K562 (cell line): ENCODE measurements at regions not wholly inside any gene's neighbourhood (a gene's known extent, or its start where the extent isn't known, plus 50 kb on each side); places are given as distances from the start of the nearest gene placed in this dataset.

Experiments
- GATAD2B ChIP-seq: fragments of 450-650 bp; IDR thresholded peaks from 2 replicates; pipeline ENCODE4 v1.6.1; 2017; ENCODE audit warnings: mild to moderate bottlenecking, borderline replicate concordance
- TF ChIP-seq, protein P1 (sequence below): sonication (generic); formaldehyde crosslinking; IDR thresholded peaks from 2 replicates; pipeline ENCODE4 v1.8.0; 2023; ENCODE audit warnings: mild to moderate bottlenecking, missing genetic modification reagents
- TF ChIP-seq, protein P2 (sequence below): IDR thresholded peaks from 3 replicates; pipeline ENCODE4 v1.6.1; 2011; ENCODE audit warnings: borderline replicate concordance, mild to moderate bottlenecking; ENCODE audit not compliant: insufficient read length, insufficient read depth
- TF ChIP-seq, protein P3 (sequence below): sonication (generic); formaldehyde crosslinking; IDR thresholded peaks from 2 replicates; pipeline ENCODE4 v1.8.0; 2022; ENCODE audit warnings: missing genetic modification reagents, mild to moderate bottlenecking, moderate library complexity, borderline replicate concordance

GRCh38 chr12:84643993-84644392 is 268.6 kb downstream of the SLC6A15 start (continued):
- TF ChIP-seq, protein P1, sequence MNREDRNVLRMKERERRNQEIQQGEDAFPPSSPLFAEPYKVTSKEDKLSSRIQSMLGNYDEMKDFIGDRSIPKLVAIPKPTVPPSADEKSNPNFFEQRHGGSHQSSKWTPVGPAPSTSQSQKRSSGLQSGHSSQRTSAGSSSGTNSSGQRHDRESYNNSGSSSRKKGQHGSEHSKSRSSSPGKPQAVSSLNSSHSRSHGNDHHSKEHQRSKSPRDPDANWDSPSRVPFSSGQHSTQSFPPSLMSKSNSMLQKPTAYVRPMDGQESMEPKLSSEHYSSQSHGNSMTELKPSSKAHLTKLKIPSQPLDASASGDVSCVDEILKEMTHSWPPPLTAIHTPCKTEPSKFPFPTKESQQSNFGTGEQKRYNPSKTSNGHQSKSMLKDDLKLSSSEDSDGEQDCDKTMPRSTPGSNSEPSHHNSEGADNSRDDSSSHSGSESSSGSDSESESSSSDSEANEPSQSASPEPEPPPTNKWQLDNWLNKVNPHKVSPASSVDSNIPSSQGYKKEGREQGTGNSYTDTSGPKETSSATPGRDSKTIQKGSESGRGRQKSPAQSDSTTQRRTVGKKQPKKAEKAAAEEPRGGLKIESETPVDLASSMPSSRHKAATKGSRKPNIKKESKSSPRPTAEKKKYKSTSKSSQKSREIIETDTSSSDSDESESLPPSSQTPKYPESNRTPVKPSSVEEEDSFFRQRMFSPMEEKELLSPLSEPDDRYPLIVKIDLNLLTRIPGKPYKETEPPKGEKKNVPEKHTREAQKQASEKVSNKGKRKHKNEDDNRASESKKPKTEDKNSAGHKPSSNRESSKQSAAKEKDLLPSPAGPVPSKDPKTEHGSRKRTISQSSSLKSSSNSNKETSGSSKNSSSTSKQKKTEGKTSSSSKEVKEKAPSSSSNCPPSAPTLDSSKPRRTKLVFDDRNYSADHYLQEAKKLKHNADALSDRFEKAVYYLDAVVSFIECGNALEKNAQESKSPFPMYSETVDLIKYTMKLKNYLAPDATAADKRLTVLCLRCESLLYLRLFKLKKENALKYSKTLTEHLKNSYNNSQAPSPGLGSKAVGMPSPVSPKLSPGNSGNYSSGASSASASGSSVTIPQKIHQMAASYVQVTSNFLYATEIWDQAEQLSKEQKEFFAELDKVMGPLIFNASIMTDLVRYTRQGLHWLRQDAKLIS (CRISPR knock-in tag): no peak
- no peak for TF ChIP-seq GATAD2B
- TF ChIP-seq, protein P2, sequence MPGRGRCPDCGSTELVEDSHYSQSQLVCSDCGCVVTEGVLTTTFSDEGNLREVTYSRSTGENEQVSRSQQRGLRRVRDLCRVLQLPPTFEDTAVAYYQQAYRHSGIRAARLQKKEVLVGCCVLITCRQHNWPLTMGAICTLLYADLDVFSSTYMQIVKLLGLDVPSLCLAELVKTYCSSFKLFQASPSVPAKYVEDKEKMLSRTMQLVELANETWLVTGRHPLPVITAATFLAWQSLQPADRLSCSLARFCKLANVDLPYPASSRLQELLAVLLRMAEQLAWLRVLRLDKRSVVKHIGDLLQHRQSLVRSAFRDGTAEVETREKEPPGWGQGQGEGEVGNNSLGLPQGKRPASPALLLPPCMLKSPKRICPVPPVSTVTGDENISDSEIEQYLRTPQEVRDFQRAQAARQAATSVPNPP: no peak
- TF ChIP-seq, protein P3, sequence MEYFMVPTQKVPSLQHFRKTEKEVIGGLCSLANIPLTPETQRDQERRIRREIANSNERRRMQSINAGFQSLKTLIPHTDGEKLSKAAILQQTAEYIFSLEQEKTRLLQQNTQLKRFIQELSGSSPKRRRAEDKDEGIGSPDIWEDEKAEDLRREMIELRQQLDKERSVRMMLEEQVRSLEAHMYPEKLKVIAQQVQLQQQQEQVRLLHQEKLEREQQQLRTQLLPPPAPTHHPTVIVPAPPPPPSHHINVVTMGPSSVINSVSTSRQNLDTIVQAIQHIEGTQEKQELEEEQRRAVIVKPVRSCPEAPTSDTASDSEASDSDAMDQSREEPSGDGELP (CRISPR knock-in tag): no peak
